ENCODE measurements at regions not wholly inside any gene's neighbourhood (a gene's known extent, or its start where the extent isn't known, plus 50 kb on each side); places are given as distances from the start of the nearest gene placed in this dataset.

DNA sequence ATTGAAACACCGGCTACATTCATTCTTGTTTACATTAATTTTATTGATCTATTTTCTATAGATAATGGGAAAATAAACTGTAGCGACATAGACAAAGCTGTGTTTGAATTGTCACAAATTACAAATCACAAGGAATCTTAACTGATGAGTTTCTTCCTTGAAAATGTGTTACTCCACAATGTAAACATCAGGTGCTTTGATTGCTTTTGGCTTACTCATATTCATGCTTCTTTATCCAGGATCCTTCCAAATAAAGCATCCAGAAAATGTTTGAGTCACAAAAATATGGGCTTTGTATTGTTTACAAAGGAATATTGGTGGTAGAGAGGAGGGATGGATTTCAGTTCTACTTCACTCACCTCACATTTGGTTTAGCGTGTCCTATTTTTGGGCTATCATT is 64.0 kb downstream of the BMP2 start:
- H3K27me3 ChIP-seq (ENCODE audit: low read depth) = no peaks in the 10 kb centered on the region
- DNase-seq (no peak), ATAC-seq (no peak)
- H3K9me3 ChIP-seq = no peaks in the 10 kb centered on the region
- H3K4me1 ChIP-seq = no peaks in the 10 kb centered on the region
- H3K36me3 ChIP-seq = no peaks in the 10 kb centered on the region
- no peak overlapping the region for H3K4me3 ChIP-seq
- TF ChIP-seq CTCF (IDR thresholded peaks at IDR 0.05) = no peak
- intact Hi-C loops (cut with DNase I) = no loop called here
- no peak overlapping the region for H3K27ac ChIP-seq

DNA sequence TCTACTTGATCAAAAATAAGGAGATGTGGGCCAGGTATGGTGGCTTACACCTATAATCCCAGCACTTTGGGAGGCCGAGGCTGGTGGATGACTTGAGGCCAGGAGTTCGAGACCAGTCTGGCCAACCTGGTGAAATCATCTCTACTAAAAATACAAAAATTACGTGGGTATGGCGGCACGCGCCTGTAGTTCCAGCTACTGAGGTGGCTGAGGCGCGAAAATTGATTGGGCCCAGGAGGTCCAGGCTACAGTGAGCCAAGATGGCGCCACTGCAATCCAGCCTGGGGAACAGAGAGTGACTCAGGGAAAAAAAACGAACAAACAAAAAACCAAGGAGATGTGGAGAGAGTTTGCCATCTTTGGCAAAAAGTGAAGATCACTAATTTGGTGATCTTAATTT is 65.3 kb downstream of the BMP2 start:
- H3K36me3 ChIP-seq = no peaks in the 10 kb centered on the region
- DNase-seq (no peak), ATAC-seq (no peak)
- TF ChIP-seq CTCF (IDR thresholded peaks at IDR 0.05) = no peak
- no peaks in the 10 kb centered on the region for H3K27me3 ChIP-seq (ENCODE audit: low read depth)
- no peak overlapping the region for H3K4me3 ChIP-seq
- no peak overlapping the region for H3K27ac ChIP-seq
- no peaks in the 10 kb centered on the region for H3K4me1 ChIP-seq
- no peaks in the 10 kb centered on the region for H3K9me3 ChIP-seq
- intact Hi-C loops (cut with DNase I) = no loop called here

DNA sequence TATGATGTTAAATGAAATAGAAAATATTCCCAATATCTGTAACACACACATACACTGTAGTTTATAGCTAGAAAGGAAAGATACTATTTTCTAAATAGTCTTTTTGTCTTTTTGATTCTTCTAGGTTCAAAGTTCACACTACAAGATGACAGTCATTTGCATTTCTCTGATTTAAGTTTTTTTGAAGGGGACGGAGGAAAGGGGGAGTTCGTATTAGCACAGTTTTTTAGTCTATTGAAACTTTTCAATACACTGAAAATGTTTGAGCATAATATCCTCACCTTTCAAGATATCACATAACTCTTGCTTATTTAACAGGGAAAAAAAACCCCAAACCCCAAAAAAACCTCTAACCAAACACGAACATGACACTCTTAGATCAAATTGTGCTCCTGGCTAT is 68.1 kb downstream of the BMP2 start:
- TF ChIP-seq CTCF (IDR thresholded peaks at IDR 0.05) = no peak
- H3K4me1 ChIP-seq = no peaks in the 10 kb centered on the region
- intact Hi-C loops (cut with DNase I) = no loop called here
- H3K9me3 ChIP-seq = no peaks in the 10 kb centered on the region
- H3K27ac ChIP-seq = no peak overlapping the region
- ATAC-seq (no peak), DNase-seq (no peak)
- H3K36me3 ChIP-seq = no peaks in the 10 kb centered on the region
- H3K27me3 ChIP-seq (ENCODE audit: low read depth) = no peaks in the 10 kb centered on the region
- H3K4me3 ChIP-seq = no peak overlapping the region

- intact Hi-C loops (cut with DNase I) = no loop called here
- Histone ChIP-seq H3K4me3 (no peak overlapping the region), H3K27ac (no peak overlapping the region), H3K27me3 (ENCODE audit: low read depth) (no peaks in the 10 kb centered on the region), H3K9me3 (no peaks in the 10 kb centered on the region), H3K36me3 (no peaks in the 10 kb centered on the region), H3K4me1 (no peaks in the 10 kb centered on the region)
- no peak for ATAC-seq
- no peak for TF ChIP-seq CTCF (IDR thresholded peaks at IDR 0.05)
- DNase-seq = no peak
Observed at GRCh38 chr20:6836821-6837374, 69.4 kb downstream of the BMP2 start.

GRCh38 chr20:6837730-6838129 is 70.2 kb downstream of the BMP2 start:
- no peaks in the 10 kb centered on the region for H3K9me3 ChIP-seq
- no peak for TF ChIP-seq CTCF (IDR thresholded peaks at IDR 0.05)
- H3K27ac ChIP-seq = no peak overlapping the region
- intact Hi-C loops (cut with DNase I) = no loop called here
- no peak for DNase-seq
- H3K4me1 ChIP-seq = no peaks in the 10 kb centered on the region
- H3K36me3 ChIP-seq = no peaks in the 10 kb centered on the region
- ATAC-seq = no peak
- no peaks in the 10 kb centered on the region for H3K27me3 ChIP-seq (ENCODE audit: low read depth)
- no peak overlapping the region for H3K4me3 ChIP-seq
